ENCODE measurements at regions not wholly inside any gene's neighbourhood (a gene's known extent, or its start where the extent isn't known, plus 50 kb on each side); places are given as distances from the start of the nearest gene placed in this dataset.
A peak's percentile ranks its signal among the peaks of the same experiment; 100 is the strongest.

DNA sequence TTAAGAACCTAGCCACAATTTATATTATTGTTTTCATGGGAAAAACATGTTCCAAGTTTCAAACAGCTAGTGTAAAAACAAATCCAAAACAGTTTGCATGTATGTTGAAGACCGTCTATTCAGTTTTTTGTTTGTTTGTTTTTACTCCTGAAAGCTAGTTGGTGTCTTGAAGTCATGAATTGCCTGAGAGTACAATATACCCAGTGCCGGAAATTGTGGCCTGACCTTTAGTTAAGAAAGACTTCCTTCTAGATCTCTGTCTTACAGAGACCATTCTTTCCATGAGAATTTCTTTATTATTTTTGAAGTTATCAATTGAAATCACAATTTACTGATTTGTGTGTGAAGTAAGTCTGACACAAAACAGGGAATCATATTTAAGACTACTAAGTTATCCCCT lies 474.8 kb downstream of the KCNJ2 start:
- DNase-seq (ENCODE audit: low read depth): no peak

DNA sequence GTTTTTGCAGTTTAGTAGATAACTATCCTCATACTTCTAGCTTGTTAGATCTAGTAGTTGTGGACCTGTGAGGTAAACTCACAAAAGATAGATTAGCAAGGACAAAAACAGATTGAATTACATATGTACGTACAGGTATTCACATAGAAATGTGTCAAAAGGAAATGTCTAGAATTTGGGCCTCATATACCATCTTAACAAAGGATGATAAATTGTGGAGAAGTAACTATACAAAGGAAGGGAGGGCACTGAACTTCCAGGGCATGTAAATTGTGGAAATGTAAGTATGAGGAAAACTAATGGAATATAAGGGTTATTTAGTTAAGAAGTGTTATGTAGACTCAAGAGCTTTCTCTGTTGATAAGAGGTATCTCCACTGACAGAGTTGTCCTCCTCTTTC lies 477.3 kb downstream of the KCNJ2 start:
- DNase-seq (ENCODE audit: low read depth): no peak

DNA sequence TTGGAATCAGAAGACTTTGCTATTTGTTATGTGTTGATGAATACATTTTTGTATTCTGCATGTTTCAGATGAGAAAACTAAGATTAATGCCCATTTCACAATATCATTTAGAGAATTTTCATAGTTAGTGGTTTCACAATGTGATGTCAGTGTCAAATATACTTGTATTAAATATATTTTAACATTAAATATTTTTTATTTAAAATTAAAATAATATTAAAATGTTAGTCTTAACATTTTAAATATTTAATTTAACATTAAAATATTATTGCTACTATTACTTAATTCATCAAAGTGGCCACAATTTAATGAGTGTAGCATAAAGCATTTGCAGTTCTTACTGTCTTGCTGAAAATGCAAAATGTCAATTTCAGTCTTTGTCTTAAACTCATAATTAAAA lies 478.8 kb downstream of the KCNJ2 start:
- no peak for DNase-seq (ENCODE audit: low read depth)

DNA sequence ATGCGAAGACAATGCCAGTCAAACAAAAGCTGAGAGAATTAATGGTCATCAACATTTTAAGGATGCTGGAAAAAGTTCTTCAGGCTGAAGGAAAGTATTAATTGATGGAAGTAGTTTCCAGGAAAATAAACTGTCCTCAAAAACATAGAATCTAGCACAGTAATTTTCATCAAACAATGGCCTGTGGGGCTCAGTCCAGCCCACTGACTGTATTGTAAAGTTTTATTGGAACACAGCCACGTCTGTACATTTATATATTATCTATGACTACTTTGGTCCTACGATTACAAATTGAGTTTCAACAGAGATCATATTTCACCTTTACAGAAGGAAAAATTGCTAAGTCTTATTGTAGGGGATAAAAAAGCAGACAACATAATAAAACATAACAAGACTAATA lies 484.5 kb downstream of the KCNJ2 start:
- DNase-seq (ENCODE audit: low read depth): no peak

DNA sequence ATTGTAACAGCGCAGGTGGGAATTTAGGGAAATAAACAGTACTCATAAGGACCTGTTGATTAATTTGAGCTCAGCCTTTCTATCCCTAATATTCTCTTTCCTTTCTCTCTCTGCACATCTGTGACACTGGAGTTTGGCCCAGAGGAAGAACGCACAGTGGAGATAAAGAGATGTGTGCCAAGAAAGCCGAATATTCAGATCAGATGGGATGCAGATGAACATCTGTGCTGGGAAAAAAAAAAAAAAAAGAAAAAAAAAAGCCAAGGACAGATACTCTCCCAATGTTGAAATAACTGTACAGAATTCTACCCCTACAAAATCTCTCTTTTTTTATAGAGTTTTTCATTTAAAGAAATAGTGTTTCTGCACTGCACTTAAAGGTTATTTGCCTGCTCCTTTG lies 485.4 kb downstream of the KCNJ2 start:
- DNase-seq (ENCODE audit: low read depth): no peak

DNA sequence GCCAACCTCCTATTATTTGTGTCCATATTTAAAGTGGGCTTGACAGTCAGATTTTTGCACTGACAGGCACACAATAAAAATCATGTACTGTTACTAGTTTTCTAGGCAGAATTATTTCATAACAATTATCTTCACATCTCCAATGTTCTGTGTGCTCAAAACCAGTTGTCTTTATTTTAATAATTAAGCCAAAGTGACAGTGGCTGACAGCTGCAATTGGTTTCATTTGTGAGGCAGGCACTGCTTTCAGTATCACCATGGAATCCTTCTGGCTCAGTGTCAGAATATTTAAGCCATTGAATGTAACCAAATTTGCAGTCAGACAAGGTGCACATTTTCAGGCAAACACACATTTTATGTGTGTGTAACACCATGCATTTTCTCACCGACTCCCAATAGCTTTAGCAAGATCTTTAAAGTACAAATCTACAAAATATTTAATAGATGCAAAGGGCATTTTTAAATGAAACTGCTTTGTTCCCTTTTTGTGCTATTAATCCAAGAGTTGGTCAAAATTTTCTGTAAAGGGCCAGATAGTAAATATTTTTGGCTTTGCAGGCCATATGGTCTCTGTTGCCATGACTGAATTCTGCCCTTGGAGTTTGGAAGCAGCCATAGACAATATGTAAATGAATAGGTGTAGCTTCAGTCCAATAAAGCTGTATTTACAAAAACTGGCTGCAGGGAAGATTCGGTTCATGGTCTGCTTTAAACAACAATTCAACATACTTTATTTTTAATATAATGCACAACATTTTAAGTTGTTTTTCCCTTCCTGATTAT lies 486.0 kb downstream of the KCNJ2 start:
- peak; percentile 32 for DNase-seq (ENCODE audit: low read depth)

DNA sequence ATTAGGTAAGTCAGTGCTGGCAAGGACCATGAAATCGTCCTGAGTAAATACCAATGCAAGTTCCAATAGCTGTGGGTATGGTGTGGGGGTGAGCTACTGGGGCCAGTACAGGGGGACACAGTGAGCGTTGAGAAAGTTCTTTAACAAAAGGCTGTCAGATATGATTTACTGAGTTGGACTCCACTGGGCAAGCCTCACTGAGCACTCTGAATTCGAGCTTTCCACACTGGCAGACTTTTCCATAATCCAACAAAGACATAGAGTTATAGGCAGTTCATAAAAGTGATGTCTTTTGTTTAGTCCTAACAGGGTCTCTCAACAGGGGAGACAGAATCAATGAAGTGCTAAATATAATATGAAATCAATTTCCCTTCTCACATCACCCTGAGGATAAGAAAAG lies 489.0 kb downstream of the KCNJ2 start:
- peak; percentile 51 for DNase-seq (ENCODE audit: low read depth)

DNA sequence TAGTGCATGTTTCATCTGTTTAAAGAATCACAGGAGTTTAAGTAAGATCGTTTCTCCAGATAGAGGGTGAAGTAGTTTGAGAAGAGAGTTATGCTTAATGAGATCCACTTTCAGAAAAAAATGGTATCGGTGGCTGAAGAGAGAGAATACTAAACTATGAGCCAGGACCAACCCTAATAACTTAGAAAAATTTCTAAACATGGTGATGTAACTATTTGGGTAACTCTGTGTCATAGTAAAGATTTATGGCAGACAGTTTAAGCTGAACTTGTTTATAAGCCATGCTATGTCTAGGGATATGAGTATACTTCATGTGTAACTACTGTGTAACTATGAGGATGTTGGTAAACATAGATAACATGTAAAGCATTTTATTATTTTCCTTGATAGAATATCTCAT lies 489.5 kb downstream of the KCNJ2 start:
- peak; percentile 23 for DNase-seq (ENCODE audit: low read depth)

DNA sequence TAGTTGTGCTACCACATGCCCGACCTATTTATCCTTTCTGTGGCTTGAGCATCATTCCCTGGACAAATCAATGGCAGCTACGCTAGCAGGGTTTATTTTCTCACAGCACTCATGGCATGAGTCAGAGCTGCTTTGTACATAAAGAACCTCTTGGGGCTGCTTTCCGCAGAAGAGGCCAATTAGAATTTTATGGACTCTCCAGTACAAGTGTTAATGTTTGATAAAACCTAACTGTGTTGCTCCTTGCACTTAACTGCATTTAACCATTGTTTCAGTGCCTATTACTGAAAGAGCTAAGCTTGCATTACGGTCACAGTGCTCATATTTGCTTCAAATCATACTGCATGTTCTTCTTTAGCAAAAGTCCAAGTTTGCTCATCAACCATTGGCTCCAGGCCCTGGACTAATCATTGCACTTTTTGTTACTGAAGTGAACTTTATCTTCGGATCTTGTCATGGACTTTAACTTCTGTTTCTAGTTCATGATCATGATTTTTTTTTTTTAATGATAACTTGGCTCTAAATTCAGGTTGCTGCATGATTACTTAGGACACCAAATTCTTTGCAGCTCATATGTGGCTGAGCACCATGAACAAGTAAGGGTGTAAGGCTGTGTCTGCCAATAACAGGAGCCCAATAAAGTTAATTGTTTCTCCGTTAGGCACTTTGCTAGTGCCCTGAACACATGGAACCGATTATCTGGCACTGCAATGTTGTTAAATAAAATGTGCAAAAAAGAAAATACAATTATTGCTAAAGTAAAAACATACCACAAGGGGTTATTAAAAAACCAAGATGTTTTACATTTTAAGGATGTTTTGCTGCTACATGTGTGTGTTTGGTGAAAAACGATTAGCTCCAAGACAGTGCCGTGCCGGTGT lies 492.2 kb downstream of the KCNJ2 start:
- peak; percentile 99 for DNase-seq (ENCODE audit: low read depth)

DNA sequence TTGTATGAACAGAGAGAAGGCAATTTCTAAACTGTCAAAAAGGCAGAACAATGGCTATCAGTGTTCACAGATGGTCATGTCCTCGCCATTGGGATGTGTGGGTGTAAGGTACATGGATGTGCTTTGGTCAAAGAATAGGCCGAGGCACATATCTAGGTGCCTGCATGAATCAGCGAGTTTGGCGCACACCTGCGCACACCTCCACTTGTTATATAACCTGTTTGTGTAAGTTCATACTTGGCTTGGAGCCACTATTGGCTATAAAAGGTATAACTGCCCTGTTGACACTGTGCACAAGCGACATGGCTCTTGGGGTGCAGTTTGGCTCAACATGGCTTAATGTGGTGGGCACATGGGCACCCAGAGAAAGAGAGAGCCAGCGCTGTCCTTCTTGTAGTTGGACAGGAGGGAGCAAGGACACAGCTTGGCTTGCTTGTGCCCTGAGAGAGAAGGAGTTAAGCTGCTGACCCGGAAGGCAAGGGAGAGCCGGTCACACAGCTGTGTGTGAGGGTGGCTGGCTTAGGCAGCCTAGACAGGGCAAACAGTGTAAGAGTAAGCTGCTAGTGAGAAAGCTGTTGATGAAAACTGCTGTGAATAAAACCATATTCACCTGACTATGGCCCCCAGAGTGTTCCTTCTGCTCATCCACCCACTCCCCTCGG lies 499.1 kb downstream of the KCNJ2 start:
- no peak for DNase-seq (ENCODE audit: low read depth)

DNA sequence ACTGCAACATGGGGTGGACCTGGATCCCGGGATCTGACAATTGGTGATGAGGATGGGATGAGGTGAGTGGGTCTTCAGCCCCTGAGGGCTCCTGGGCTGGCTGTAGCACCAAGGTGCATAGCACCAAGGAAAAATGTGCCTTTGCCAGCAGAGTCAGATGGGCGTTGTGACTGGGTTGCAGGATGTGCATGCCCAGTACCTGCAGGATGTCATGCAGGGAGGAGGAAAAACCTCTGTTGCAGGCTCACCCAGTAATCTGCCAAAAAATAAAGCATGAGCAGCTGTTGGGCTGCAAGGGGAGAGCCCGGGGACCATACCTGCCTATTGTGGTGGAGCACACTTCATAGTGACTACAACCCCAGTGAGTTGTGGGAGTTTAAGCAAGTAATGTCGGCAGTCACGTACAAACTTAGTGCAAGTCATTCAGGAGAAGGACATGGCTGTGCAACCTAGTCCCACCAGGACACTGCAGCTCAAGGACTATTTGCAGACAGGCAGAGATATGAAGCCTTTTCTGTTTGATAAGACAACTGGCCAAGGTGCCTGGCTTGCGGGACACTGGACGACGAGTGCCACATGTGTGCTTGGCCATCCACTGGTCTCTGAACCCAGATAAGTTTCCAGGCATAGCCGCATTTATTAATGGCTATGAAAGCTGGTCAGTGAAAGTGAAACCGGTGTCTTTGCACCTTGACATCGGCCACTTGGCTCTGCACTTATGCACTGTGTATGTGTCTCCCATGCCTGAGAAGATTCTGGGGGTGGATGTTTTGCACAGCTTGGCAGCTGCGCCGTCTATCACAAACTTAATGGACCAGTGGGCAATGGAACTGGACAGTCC lies 499.8 kb downstream of the KCNJ2 start:
- no peak for DNase-seq (ENCODE audit: low read depth)

DNA sequence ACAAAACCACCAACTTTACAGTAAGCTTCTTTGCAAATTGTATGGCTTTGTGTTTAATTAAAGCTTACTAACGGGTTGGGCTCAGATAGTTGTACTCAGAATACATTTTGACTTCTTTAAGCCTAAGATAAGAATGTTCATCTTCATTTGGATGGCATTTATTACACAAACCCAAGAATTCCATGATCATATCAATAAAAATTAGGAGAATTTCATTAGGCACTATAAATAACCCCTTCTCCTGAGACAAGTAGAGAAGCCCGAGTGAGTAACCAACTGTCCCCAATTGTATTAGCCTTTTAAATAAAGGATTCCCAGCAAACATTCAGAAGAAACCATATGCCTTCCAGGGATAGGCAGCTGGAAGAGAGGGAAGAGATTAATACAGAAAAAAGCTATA lies 504.7 kb downstream of the KCNJ2 start:
- no peak for DNase-seq (ENCODE audit: low read depth)

DNA sequence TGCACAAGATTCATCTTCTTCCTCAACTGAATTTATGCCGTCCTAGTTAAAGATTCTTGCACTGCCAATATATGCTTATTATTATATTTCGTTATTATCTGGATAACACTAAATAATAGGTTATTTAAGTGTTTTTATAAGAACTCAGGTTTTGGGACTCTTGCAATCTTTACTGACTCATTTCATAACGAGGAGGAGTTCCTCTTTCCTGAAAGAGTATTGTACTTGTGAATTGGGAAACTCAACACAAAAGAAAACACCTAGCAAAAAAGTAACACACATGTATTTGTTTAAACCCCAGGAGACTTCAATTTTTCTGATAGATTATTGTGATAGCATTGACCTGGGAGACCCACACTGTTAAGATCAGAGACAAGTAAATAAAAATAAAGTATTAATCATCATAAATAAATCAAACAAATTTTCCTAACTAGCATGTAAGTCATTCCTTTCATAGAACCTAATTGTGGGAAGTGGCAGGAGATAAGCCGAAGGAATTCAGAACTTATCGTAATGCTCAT lies 505.8 kb downstream of the KCNJ2 start:
- DNase-seq (ENCODE audit: low read depth): no peak

DNA sequence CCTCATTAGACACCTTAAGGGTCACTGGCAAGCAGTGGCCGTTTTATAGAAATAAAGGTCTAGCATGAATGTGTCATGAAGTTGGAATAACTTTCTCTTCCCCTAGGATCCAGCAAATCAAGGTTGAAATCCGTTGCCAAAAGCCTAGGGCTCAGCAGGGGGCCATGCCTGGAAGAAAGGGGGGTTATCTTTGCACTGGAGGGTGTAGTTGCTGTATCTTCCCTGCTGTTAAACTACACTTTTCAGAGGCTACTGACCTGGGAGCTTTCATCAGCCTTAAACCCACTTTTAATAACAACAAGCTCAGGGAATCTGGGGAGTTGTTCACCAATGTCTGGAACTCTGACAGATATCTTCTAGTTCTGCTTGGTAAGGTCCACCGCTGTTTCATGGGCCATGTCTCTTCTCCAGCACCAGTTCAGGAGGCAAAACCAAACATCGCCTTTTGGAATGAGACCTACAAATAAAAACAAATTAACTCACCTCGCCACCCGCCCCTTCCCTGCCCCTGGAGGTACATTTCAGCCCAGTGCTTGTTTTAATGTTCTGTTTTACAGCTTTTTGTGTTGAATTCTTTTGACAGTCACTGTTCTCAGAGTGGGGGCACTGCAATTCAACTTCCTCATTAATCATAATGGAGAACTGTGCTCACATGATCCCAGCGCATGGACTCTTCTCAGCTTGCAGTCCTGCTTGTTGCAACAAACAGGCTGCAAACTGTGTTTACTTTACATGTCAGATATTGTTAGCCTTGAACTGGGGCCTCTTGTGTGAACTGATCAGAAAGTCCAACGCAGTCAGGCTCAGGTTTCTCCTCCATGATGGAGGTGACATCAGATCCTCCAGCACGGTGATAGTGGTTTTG lies 508.7 kb downstream of the KCNJ2 start:
- peak; percentile 44 for DNase-seq (ENCODE audit: low read depth)

DNA sequence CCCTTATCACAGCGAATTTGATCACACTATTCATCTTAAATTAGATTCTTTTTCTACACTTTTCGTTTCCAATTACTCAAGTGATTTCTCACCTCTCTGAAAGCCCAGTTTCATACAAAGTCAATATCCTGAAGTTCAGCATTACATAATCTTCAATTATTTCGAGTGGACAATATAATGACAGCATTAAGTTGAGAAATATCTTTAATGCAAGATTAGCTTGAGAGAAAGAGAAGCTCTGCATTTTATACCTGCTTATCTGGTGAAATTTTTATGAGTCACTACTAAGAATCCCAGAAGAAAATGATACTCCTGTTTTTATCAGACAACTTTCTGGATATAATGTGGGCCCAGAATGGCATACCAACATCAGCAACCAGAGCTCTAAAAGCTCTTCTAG lies 509.6 kb downstream of the KCNJ2 start:
- no peak for DNase-seq (ENCODE audit: low read depth)

DNA sequence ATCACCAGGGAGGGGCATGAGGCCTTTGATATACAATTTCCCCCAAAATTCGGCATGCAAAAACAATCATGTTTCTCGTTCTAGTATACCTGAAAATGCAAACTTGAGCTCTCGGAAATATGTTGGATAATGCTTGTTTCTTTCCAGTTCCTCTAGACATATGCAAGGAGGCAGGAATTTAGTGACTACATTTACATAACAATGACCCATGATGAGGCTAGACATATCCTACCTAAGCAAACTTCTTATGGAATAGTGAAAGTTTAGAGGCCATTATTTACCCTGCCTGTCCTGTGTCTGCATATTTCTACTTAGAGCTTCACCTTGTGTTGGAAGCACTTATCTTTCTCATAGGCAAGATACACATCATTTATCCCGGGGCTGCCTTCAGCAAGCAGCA lies 514.6 kb downstream of the KCNJ2 start:
- DNase-seq (ENCODE audit: low read depth): no peak

DNA sequence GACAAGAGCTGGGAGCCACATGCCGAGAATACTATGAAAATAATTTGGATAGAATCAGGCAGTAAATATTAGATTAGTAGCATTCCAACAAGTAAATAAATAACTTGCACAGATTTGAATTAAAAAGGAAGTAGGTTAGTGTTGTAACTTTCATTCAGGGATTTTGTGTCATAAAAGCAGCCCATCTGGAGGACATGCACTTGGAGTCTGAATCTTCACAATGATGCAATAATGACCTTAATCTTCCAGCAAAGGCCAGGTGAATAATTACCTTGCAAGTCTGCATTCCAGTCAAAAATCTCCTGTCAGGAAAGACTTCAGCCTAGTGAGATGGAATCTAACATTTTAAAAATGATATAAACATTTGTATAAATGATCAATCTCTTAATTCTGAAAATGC lies 518.1 kb downstream of the KCNJ2 start:
- peak; percentile 87 for DNase-seq (ENCODE audit: low read depth)

DNA sequence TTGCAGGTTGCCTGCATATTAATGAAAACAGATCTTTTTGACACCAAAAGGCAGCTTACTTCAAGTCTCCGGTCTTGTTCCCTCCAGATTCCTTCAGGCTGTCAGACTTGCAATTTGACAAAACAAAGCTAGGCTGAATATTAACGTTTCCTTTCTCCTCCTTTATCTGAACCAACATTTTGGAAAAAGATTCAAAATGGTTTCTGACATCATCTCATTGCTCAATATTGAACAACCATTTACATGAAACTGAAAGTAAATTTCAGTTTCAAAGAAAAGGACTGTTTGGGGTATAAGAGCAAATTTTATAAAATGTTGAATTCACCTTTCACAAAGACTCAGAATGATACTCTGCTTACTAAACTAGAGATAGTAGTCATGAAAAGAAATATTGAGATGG lies 521.8 kb downstream of the KCNJ2 start:
- DNase-seq (ENCODE audit: low read depth): no peak

DNA sequence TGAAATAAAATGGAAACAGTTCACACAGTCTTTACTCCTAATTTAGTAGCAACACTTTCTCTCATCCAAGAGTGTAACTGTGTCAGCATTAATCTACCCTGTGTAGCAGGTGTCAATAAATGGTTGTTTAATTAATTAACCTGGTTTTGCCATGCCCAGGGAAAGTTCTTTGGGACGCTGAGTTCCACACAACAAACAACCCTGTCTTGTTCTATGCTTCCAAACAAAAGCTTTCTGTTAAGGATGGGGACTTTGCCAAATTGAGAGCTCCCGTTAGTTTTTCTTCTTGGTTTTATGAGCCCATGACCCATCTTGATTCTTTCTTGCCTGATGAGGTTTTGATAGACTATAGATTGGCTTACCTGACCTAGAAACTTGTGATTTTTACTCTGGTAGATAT lies 530.1 kb downstream of the KCNJ2 start:
- no peak for DNase-seq (ENCODE audit: low read depth)

DNA sequence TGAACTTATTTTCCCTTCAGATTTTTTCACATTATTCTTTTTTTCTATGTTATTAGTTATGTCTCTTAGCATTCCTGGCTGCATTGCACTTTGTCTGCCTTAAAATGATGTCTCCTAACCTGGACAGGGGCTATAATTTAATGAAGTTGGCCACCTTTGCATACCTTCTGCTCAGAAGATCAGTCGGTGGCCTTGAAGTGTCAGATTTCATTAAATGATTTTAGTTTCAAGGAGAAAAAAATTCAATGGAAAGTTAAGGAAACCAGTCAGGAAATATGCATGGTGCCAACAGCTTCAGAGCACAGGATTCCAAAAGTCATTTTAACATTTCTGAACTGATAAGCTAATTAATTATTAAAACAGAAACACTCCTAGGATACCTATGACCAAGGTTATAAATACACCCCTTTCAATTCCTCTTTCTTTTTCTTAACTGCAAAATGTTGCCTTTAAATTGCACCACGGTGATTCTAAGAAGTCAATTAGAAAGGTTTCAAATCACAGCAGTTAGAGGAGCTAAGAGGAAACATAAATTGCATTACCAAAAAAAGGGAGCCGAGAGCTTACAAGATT lies 533.4 kb downstream of the KCNJ2 start:
- no peak for DNase-seq (ENCODE audit: low read depth)
